GM19395 (cell line): ENCODE measurements at regions not wholly inside any gene's neighbourhood (a gene's known extent, or its start where the extent isn't known, plus 50 kb on each side); places are given as distances from the start of the nearest gene placed in this dataset.

Experiments used
- ATAC-seq: cut with Tn5 transposase; IDR thresholded peaks from one replicate; pipeline ENCODE4 v1.9.1; 2021; ENCODE audit warnings: mild to moderate bottlenecking, moderate library complexity; ENCODE audit not compliant: unreplicated experiment

GRCh38 chr10:3231951-3232730, 59.6 kb upstream of the PITRM1 start:
- no peak for ATAC-seq

- no peak for ATAC-seq
Measured at GRCh38 chr10:3229815-3230214, 57.2 kb upstream of the PITRM1 start.

GRCh38 chr10:3228629-3228945, 56.0 kb upstream of the PITRM1 start:
- ATAC-seq: no peak

- no peak for ATAC-seq
Measured at GRCh38 chr10:3226960-3227744, 54.6 kb upstream of the PITRM1 start.

GRCh38 chr10:3225561-3225960, 53.0 kb upstream of the PITRM1 start:
- no peak for ATAC-seq

- ATAC-seq: no peak
Measured at GRCh38 chr10:3224241-3224640, 51.7 kb upstream of the PITRM1 start.

- no peak for ATAC-seq
Measured at GRCh38 chr10:3222626-3223025, 50.0 kb upstream of the PITRM1 start.
